Cardiac muscle cell (in vitro differentiated cells and primary cell): ENCODE measurements at regions not wholly inside any gene's neighbourhood (a gene's known extent, or its start where the extent isn't known, plus 50 kb on each side); places are given as distances from the start of the nearest gene placed in this dataset.

Experiments used
- DNase-seq, 2 donors: peaks; one replicate each; pipeline versions ENCODE4 v3.0.0 to v3.0.0-alpha.2; 2010 to 2017; ENCODE audit warnings: low read depth in 1 of 2, low spot score in 1 of 2
- H3K27ac ChIP-seq: fragments of 200-600 bp; sonication (generic); 2 replicates; pipeline ENCODE4 v1.5.1; 2016
- H3K27me3 ChIP-seq: fragments of 200-600 bp; sonication (generic); 2 replicates; pipeline ENCODE4 v1.6.0; 2016; ENCODE audit warnings: control low read depth
- H3K36me3 ChIP-seq: fragments of 200-600 bp; sonication (generic); 2 replicates; pipeline ENCODE4 v1.5.1; 2016; ENCODE audit warnings: control low read depth
- H3K4me1 ChIP-seq: fragments of 200-600 bp; sonication (generic); 2 replicates; pipeline ENCODE4 v1.8.1; 2017; ENCODE audit warnings: low read depth, mild to moderate bottlenecking, mixed run types
- H3K4me3 ChIP-seq: fragments of 200-600 bp; sonication (generic); 2 replicates; pipeline ENCODE4 v1.5.1; 2016; ENCODE audit warnings: mild to moderate bottlenecking
- H3K9me3 ChIP-seq: fragments of 200-600 bp; sonication (generic); 2 replicates; pipeline ENCODE4 v1.5.1; 2017; ENCODE audit warnings: low read depth, mild to moderate bottlenecking, control low read depth
- CTCF ChIP-seq: IDR thresholded peaks from 2 replicates; pipeline ENCODE4 v1.5.1; 2012; ENCODE audit warnings: low read depth, mild to moderate bottlenecking, low read length

GRCh38 chr2:422676-423435 is 135.0 kb upstream of the ALKAL2 start:
- Histone ChIP-seq H3K9me3 (no peaks in the 10 kb centered on the region), H3K27ac (no peak overlapping the region), H3K4me3 (no peak overlapping the region), H3K36me3 (no peaks in the 10 kb centered on the region), H3K4me1 (no peaks in the 10 kb centered on the region), H3K27me3 (no peaks in the 10 kb centered on the region)
- no peak for TF ChIP-seq CTCF
- DNase-seq = no peak

GRCh38 chr2:421406-421805 is 133.5 kb upstream of the ALKAL2 start:
- DNase-seq = no peak
- Histone ChIP-seq H3K4me3 (no peak overlapping the region), H3K36me3 (no peaks in the 10 kb centered on the region), H3K9me3 (no peaks in the 10 kb centered on the region), H3K4me1 (no peaks in the 10 kb centered on the region), H3K27ac (no peak overlapping the region), H3K27me3 (no peaks in the 10 kb centered on the region)
- no peak for TF ChIP-seq CTCF

GRCh38 chr2:419687-420317 is 131.9 kb upstream of the ALKAL2 start:
- Histone ChIP-seq H3K27ac (no peak overlapping the region), H3K9me3 (no peaks in the 10 kb centered on the region), H3K4me1 (no peaks in the 10 kb centered on the region), H3K4me3 (no peak overlapping the region), H3K36me3 (no peaks in the 10 kb centered on the region), H3K27me3 (no peaks in the 10 kb centered on the region)
- DNase-seq = no peak
- no peak for TF ChIP-seq CTCF

- DNase-seq = no peak
- H3K9me3 ChIP-seq = no peaks in the 10 kb centered on the region
- no peaks in the 10 kb centered on the region for H3K27me3 ChIP-seq
- H3K27ac ChIP-seq = no peak overlapping the region
- no peak for TF ChIP-seq CTCF
- no peak overlapping the region for H3K4me3 ChIP-seq
- H3K4me1 ChIP-seq = no peaks in the 10 kb centered on the region
- no peaks in the 10 kb centered on the region for H3K36me3 ChIP-seq
These were observed 129.8 kb upstream of the ALKAL2 start for GRCh38 chr2:417662-418061.

- H3K27ac ChIP-seq = no peak overlapping the region
- no peaks in the 10 kb centered on the region for H3K27me3 ChIP-seq
- DNase-seq = no peak
- H3K4me3 ChIP-seq = no peak overlapping the region
- TF ChIP-seq CTCF = no peak
- H3K4me1 ChIP-seq = no peaks in the 10 kb centered on the region
- H3K36me3 ChIP-seq = no peaks in the 10 kb centered on the region
- no peaks in the 10 kb centered on the region for H3K9me3 ChIP-seq
These were observed 129.1 kb upstream of the ALKAL2 start for GRCh38 chr2:417006-417405.
